DND-41 (cell line): ENCODE measurements at regions not wholly inside any gene's neighbourhood (a gene's known extent, or its start where the extent isn't known, plus 50 kb on each side); places are given as distances from the start of the nearest gene placed in this dataset.

Experiments
- ATAC-seq: fragments of 200-7000 bp; cut with Tn5 transposase; 3 replicates; pipeline ENCODE4 v1.9.1; 2021; ENCODE audit warnings: low read depth; ENCODE audit not compliant: insufficient read depth
- DNase-seq: peaks from one replicate; pipeline ENCODE4 v3.0.0-alpha.2; 2020
- H2AFZ ChIP-seq: 2 replicates; pipeline ENCODE4 v1.6.0; 2012; ENCODE audit warnings: low read depth, low read length
- H3K27ac ChIP-seq: 2 replicates; pipeline ENCODE4 v1.5.1; 2012; ENCODE audit warnings: low read length, inconsistent platforms
- H3K27me3 ChIP-seq: fragments of 200-600 bp; sonication (generic); 2 replicates; pipeline ENCODE4 v1.6.0; 2012; ENCODE audit warnings: low read length, mild to moderate bottlenecking, inconsistent platforms; ENCODE audit not compliant: insufficient read depth, poor library complexity
- H3K36me3 ChIP-seq: 2 replicates; pipeline ENCODE4 v1.5.1; 2012; ENCODE audit warnings: low read length, inconsistent platforms; ENCODE audit not compliant: insufficient read depth
- H3K4me1 ChIP-seq: 2 replicates; pipeline ENCODE4 v1.5.1; 2012; ENCODE audit warnings: mild to moderate bottlenecking, low read length; ENCODE audit not compliant: insufficient read depth
- H3K4me2 ChIP-seq: 2 replicates; pipeline ENCODE4 v1.6.0; 2012; ENCODE audit warnings: mild to moderate bottlenecking, moderate library complexity, low read length, inconsistent platforms; ENCODE audit not compliant: insufficient read depth
- H3K4me3 ChIP-seq, 2 experiments: fragments of 200-600 bp in 1 of 2; shearing (Covaris generic) in 1 of 2; 2 replicates each; pipeline ENCODE4 v1.5.1; 2012 to 2016; ENCODE audit warnings: inconsistent platforms in 2 of 2, low read length in 2 of 2, mild to moderate bottlenecking in 2 of 2, low read depth in 1 of 2, moderate library complexity in 1 of 2
- H3K79me2 ChIP-seq: 2 replicates; pipeline ENCODE4 v1.6.0; 2012; ENCODE audit warnings: low read length, inconsistent platforms; ENCODE audit not compliant: insufficient read depth
- H3K9ac ChIP-seq: 2 replicates; pipeline ENCODE4 v1.6.0; 2012; ENCODE audit warnings: low read depth, mild to moderate bottlenecking, inconsistent platforms, low read length, moderate library complexity
- H3K9me3 ChIP-seq: 2 replicates; pipeline ENCODE4 v1.5.1; 2012; ENCODE audit warnings: low read length, moderate library complexity, mild to moderate bottlenecking, inconsistent platforms; ENCODE audit not compliant: insufficient read depth, severe bottlenecking
- H4K20me1 ChIP-seq: 2 replicates; pipeline ENCODE4 v1.6.0; 2012; ENCODE audit warnings: low read length; ENCODE audit not compliant: insufficient read depth
- EZH2 ChIP-seq: IDR thresholded peaks from 3 replicates; pipeline ENCODE4 v1.6.1; 2012; ENCODE audit warnings: borderline replicate concordance, low read depth, mild to moderate bottlenecking, moderate library complexity, low read length, inconsistent platforms; ENCODE audit not compliant: severe bottlenecking
- TF ChIP-seq, protein P1 (sequence below): IDR thresholded peaks from 2 replicates; pipeline ENCODE4 v1.5.1; 2012; ENCODE audit warnings: borderline replicate concordance, low read length, moderate library complexity, mild to moderate bottlenecking; ENCODE audit not compliant: poor library complexity, severe bottlenecking; ENCODE audit errors: extremely low read depth

DNA sequence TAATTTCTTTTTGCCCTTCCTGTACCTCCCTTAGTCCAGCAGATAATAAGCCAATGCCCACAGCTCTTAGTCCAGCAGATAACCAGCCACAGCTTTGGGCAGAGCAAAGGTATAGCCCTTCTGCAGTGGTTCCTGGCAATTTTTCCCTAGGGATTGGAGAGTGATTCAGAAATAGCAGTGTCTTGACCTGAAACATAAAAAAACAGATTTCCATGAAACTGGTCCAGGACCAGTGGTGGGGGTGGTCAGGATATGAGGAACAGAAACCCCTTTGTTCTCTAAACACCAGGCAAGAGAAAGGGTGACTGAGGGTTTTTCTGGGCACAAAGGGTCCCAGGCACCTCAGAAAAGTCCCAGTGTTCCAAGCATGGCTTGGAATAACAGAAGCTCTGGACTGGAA is 103.4 kb downstream of the ARRDC4 start:
- H3K4me2 ChIP-seq, result no peak overlapping the region
- H3K9me3 ChIP-seq, result peaks cover 8% of the 10 kb centered on the region
- no peak overlapping the region for H3K9ac ChIP-seq
- peaks cover 38% of the 10 kb centered on the region for H3K4me1 ChIP-seq
- no peak overlapping the region for H3K27ac ChIP-seq
- no peak for DNase-seq
- H2AFZ ChIP-seq, result no peak overlapping the region
- H4K20me1 ChIP-seq, result no peaks in the 10 kb centered on the region
- no peaks in the 10 kb centered on the region for H3K79me2 ChIP-seq
- no peak overlapping the region for H3K4me3 ChIP-seq
- no peaks in the 10 kb centered on the region for H3K36me3 ChIP-seq
- no peak for ATAC-seq
- TF ChIP-seq, protein P1, sequence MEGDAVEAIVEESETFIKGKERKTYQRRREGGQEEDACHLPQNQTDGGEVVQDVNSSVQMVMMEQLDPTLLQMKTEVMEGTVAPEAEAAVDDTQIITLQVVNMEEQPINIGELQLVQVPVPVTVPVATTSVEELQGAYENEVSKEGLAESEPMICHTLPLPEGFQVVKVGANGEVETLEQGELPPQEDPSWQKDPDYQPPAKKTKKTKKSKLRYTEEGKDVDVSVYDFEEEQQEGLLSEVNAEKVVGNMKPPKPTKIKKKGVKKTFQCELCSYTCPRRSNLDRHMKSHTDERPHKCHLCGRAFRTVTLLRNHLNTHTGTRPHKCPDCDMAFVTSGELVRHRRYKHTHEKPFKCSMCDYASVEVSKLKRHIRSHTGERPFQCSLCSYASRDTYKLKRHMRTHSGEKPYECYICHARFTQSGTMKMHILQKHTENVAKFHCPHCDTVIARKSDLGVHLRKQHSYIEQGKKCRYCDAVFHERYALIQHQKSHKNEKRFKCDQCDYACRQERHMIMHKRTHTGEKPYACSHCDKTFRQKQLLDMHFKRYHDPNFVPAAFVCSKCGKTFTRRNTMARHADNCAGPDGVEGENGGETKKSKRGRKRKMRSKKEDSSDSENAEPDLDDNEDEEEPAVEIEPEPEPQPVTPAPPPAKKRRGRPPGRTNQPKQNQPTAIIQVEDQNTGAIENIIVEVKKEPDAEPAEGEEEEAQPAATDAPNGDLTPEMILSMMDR, result no peak
- no peak for TF ChIP-seq EZH2
- H3K27me3 ChIP-seq, result no peaks in the 10 kb centered on the region

DNA sequence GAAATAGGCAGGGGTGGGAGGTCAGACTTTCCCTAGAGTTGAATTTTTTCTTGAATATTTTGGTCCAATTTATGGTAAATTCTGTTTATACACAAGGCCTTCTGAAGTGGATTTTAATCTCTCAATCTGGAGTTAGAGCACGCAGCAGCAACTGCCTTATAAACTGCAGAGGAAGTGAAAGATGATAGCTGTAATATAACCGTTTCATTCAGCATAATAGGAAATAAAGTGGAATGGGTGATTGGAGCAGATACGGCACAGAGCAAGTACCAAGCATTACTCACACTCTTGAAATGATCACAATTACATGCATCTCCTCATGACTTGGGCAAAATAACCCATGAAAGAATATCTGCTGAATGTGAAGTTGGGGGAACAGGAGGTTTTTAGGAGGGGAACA is 106.8 kb downstream of the ARRDC4 start:
- H3K9me3 ChIP-seq, result no peaks in the 10 kb centered on the region
- H3K36me3 ChIP-seq, result no peaks in the 10 kb centered on the region
- DNase-seq (no peak), ATAC-seq (peak; percentile 33; the same call in 1 of the 3 replicates)
- peaks cover 38% of the 10 kb centered on the region for H3K4me1 ChIP-seq
- no peaks in the 10 kb centered on the region for H3K79me2 ChIP-seq
- H3K27me3 ChIP-seq, result no peaks in the 10 kb centered on the region
- peak overlapping the region; percentile 74 for H2AFZ ChIP-seq
- H3K9ac ChIP-seq, result peak overlapping the region; percentile 49
- H3K4me2 ChIP-seq, result 0 out of 2 replicates have a peak overlapping the region, but pooled peaks have one; percentile 16
- no peak overlapping the region for H3K4me3 ChIP-seq
- H3K27ac ChIP-seq, result peak overlapping the region; percentile 91
- no peaks in the 10 kb centered on the region for H4K20me1 ChIP-seq
- TF ChIP-seq, protein P1, result no peak
- no peak for TF ChIP-seq EZH2

DNA sequence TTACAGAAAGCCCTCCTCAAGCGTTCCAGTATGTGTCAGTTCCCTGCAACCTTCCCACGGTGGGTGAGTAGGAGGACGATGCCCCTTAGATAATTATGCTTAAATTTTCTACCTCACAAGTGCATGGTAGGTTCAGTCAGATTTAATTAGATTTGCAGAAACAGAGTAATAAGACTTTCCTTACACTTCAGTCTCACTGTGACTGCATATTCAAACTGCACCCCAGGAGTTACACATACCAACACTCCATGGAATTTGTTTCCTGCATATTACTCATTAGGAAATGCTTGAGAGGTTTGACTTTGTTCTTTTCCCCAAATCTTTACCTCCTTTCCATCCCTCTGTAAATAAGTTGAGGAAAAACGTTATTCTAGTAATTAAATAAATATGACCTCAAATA is 108.8 kb downstream of the ARRDC4 start:
- Histone ChIP-seq H3K27me3 (no peaks in the 10 kb centered on the region), H3K4me2 (no peak overlapping the region), H3K9me3 (no peaks in the 10 kb centered on the region), H3K4me1 (peaks cover 44% of the 10 kb centered on the region), H2AFZ (no peak overlapping the region), H3K4me3 (no peak overlapping the region), H3K9ac (no peak overlapping the region), H3K27ac (no peak overlapping the region), H3K79me2 (no peaks in the 10 kb centered on the region), H3K36me3 (no peaks in the 10 kb centered on the region), H4K20me1 (no peaks in the 10 kb centered on the region)
- ATAC-seq (no peak), DNase-seq (no peak)
- TF ChIP-seq, protein P1, result no peak
- no peak for TF ChIP-seq EZH2

DNA sequence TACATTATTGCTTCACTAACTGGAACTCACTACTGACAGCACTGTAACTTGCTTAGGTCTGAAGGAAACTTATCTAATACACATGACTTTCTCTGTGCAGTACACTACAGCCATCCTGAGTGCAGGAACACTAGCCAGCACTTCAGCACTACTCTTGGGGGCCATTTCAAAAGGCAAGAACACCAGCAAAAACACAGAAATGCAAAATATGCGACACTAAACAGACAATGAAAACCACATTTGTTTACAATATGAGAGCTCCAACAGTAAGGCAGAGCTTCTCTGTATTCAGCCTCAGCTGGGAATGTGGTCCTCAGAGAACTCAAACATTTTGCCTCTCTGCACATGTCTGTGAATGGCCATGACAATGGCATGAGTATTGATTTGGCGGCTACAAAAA is 109.6 kb downstream of the ARRDC4 start:
- TF ChIP-seq EZH2, result no peak
- TF ChIP-seq, protein P1, result no peak
- Histone ChIP-seq H3K9ac (no peak overlapping the region), H3K79me2 (no peaks in the 10 kb centered on the region), H3K4me1 (peaks cover 46% of the 10 kb centered on the region), H3K4me3 (no peak overlapping the region), H4K20me1 (no peaks in the 10 kb centered on the region), H3K27ac (no peak overlapping the region), H3K9me3 (no peaks in the 10 kb centered on the region), H3K27me3 (no peaks in the 10 kb centered on the region), H3K4me2 (no peak overlapping the region), H2AFZ (no peak overlapping the region), H3K36me3 (no peaks in the 10 kb centered on the region)
- no peak for DNase-seq
- ATAC-seq, result no peak
